Kidney (tissue), 13 donors: ENCODE measurements at regions not wholly inside any gene's neighbourhood (a gene's known extent, or its start where the extent isn't known, plus 50 kb on each side); places are given as distances from the start of the nearest gene placed in this dataset.

Experiments used
- DNase-seq, 5 donors: peaks; one replicate each; pipeline ENCODE4 v3.0.0-alpha.2; 2013 to 2020
- FAIRE-seq: peaks from 2 replicates; lab custom pipeline; 2012; peaks lifted over from hg19 to GRCh38; lab: Jason Lieb, UNC
- H3K27ac ChIP-seq, 2 donors: one replicate each; pipeline ENCODE4 v1.7.0; 2013; ENCODE audit warnings: low read depth in 2 of 2, low read length in 2 of 2, inconsistent platforms in 1 of 2
- H3K27me3 ChIP-seq: one replicate; pipeline ENCODE4 v1.7.1; 2013; ENCODE audit warnings: low read length, inconsistent platforms; ENCODE audit not compliant: control insufficient read depth, insufficient read depth
- H3K36me3 ChIP-seq, 3 donors: one replicate each; pipeline versions ENCODE4 v1.7.0 to v1.7.1; 2013; ENCODE audit warnings: low read length in 3 of 3, control low read depth in 1 of 3, inconsistent platforms in 1 of 3; ENCODE audit not compliant: insufficient read depth in 3 of 3, control insufficient read depth in 2 of 3
- H3K4me1 ChIP-seq, 3 donors: one replicate each; pipeline versions ENCODE4 v1.7.0 to v1.7.1; 2013; ENCODE audit warnings: low read length in 3 of 3, inconsistent platforms in 1 of 3, low read depth in 1 of 3; ENCODE audit not compliant: control insufficient read depth in 2 of 3, insufficient read depth in 2 of 3
- H3K4me3 ChIP-seq, 3 donors: one replicate each; pipeline versions ENCODE4 v1.7.0 to v1.8.1; 2013; ENCODE audit warnings: low read length in 3 of 3, control low read depth in 1 of 3, inconsistent platforms in 1 of 3
- H3K9ac ChIP-seq, 3 donors: one replicate each; pipeline versions ENCODE4 v1.7.0 to v1.7.1; 2013; ENCODE audit warnings: low read length in 3 of 3, control low read depth in 1 of 3, inconsistent platforms in 1 of 3
- H3K9me3 ChIP-seq, 3 donors: one replicate each; pipeline versions ENCODE4 v1.7.0 to v1.7.1; 2013; ENCODE audit warnings: low read length in 3 of 3, control low read depth in 1 of 3, inconsistent platforms in 1 of 3; ENCODE audit not compliant: control insufficient read depth in 2 of 3, insufficient read depth in 1 of 3
- CTCF ChIP-seq: IDR thresholded peaks from 3 replicates; pipeline ENCODE4 v1.5.1; 2012; ENCODE audit warnings: mild to moderate bottlenecking, moderate library complexity, borderline replicate concordance; ENCODE audit not compliant: insufficient read depth; ENCODE audit errors: extremely low read depth
- intact Hi-C: fragments of 100-400 bp; cut with DNase I; formaldehyde crosslinking; loops from one replicate; pipeline ENCODE4 v1.11.1; 2022
- donor health status: control.
- donor health status: control.
- donor health status: control.
- donor health status: control.
- donor health status: control.
- donor health status: DM: yes; HTN: yes; CAD: no.
- donor health status: Normal renal cell carcinoma (clear cell type).

GRCh38 chr18:22005191-22005841, 164.1 kb upstream of the GATA6 start:
- Histone ChIP-seq H3K4me1 (peaks cover 0 to 2% (median 0%) of the 10 kb centered on the region in 3 donors), H3K9me3 (peaks cover 0 to 2% (median 0%) of the 10 kb centered on the region in 3 donors), H3K27ac (no peak overlapping the region), H3K36me3 (no peaks in the 10 kb centered on the region), H3K27me3 (no peaks in the 10 kb centered on the region), H3K9ac (no peak overlapping the region), H3K4me3 (no peak overlapping the region)
- no peak for TF ChIP-seq CTCF
- FAIRE-seq: no peak
- intact Hi-C loops: no loop called here
- DNase-seq: peak in 4 of 5 donors; percentile 69 to 95 (median 76)

- Histone ChIP-seq H3K36me3 (no peaks in the 10 kb centered on the region), H3K4me1 (peaks cover 0 to 2% (median 0%) of the 10 kb centered on the region in 3 donors), H3K27me3 (no peaks in the 10 kb centered on the region), H3K4me3 (no peak overlapping the region), H3K27ac (no peak overlapping the region), H3K9me3 (peaks cover 0 to 2% (median 0%) of the 10 kb centered on the region in 3 donors), H3K9ac (no peak overlapping the region)
- no peak for FAIRE-seq
- DNase-seq: no peak
- TF ChIP-seq CTCF: no peak
- intact Hi-C loops: no loop called here
Observed at GRCh38 chr18:22006458-22006857, 162.9 kb upstream of the GATA6 start.

GRCh38 chr18:22009242-22009641, 160.1 kb upstream of the GATA6 start:
- Histone ChIP-seq H3K4me1 (peaks cover 0 to 2% (median 0%) of the 10 kb centered on the region in 3 donors), H3K27ac (no peak overlapping the region), H3K36me3 (no peaks in the 10 kb centered on the region), H3K4me3 (no peak overlapping the region), H3K9ac (no peak overlapping the region), H3K27me3 (no peaks in the 10 kb centered on the region), H3K9me3 (peaks cover 0 to 9% (median 2%) of the 10 kb centered on the region in 3 donors)
- no peak for TF ChIP-seq CTCF
- no peak for FAIRE-seq
- DNase-seq: no peak
- intact Hi-C loops: no loop called here
